DND-41 (cell line): ENCODE measurements at regions not wholly inside any gene's neighbourhood (a gene's known extent, or its start where the extent isn't known, plus 50 kb on each side); places are given as distances from the start of the nearest gene placed in this dataset.
"Not testable (repeated sequence)": the region's sequence is repeated elsewhere in the genome, so short reads cannot be mapped to it uniquely, and the experiment has no call there.

Source experiments
- ATAC-seq: fragments of 200-7000 bp; cut with Tn5 transposase; 3 replicates; pipeline ENCODE4 v1.9.1; 2021; ENCODE audit warnings: low read depth; ENCODE audit not compliant: insufficient read depth
- DNase-seq: peaks from one replicate; pipeline ENCODE4 v3.0.0-alpha.2; 2020
- H2AFZ ChIP-seq: 2 replicates; pipeline ENCODE4 v1.6.0; 2012; ENCODE audit warnings: low read depth, low read length
- H3K27ac ChIP-seq: 2 replicates; pipeline ENCODE4 v1.5.1; 2012; ENCODE audit warnings: low read length, inconsistent platforms
- H3K27me3 ChIP-seq: fragments of 200-600 bp; sonication (generic); 2 replicates; pipeline ENCODE4 v1.6.0; 2012; ENCODE audit warnings: low read length, mild to moderate bottlenecking, inconsistent platforms; ENCODE audit not compliant: insufficient read depth, poor library complexity
- H3K36me3 ChIP-seq: 2 replicates; pipeline ENCODE4 v1.5.1; 2012; ENCODE audit warnings: low read length, inconsistent platforms; ENCODE audit not compliant: insufficient read depth
- H3K4me1 ChIP-seq: 2 replicates; pipeline ENCODE4 v1.5.1; 2012; ENCODE audit warnings: mild to moderate bottlenecking, low read length; ENCODE audit not compliant: insufficient read depth
- H3K4me2 ChIP-seq: 2 replicates; pipeline ENCODE4 v1.6.0; 2012; ENCODE audit warnings: mild to moderate bottlenecking, moderate library complexity, low read length, inconsistent platforms; ENCODE audit not compliant: insufficient read depth
- H3K4me3 ChIP-seq, 2 experiments: fragments of 200-600 bp in 1 of 2; shearing (Covaris generic) in 1 of 2; 2 replicates each; pipeline ENCODE4 v1.5.1; 2012 to 2016; ENCODE audit warnings: inconsistent platforms in 2 of 2, low read length in 2 of 2, mild to moderate bottlenecking in 2 of 2, low read depth in 1 of 2, moderate library complexity in 1 of 2
- H3K79me2 ChIP-seq: 2 replicates; pipeline ENCODE4 v1.6.0; 2012; ENCODE audit warnings: low read length, inconsistent platforms; ENCODE audit not compliant: insufficient read depth
- H3K9ac ChIP-seq: 2 replicates; pipeline ENCODE4 v1.6.0; 2012; ENCODE audit warnings: low read depth, mild to moderate bottlenecking, inconsistent platforms, low read length, moderate library complexity
- H3K9me3 ChIP-seq: 2 replicates; pipeline ENCODE4 v1.5.1; 2012; ENCODE audit warnings: low read length, moderate library complexity, mild to moderate bottlenecking, inconsistent platforms; ENCODE audit not compliant: insufficient read depth, severe bottlenecking
- H4K20me1 ChIP-seq: 2 replicates; pipeline ENCODE4 v1.6.0; 2012; ENCODE audit warnings: low read length; ENCODE audit not compliant: insufficient read depth
- CTCF ChIP-seq: IDR thresholded peaks from 2 replicates; pipeline ENCODE4 v1.5.1; 2012; ENCODE audit warnings: borderline replicate concordance, low read length, moderate library complexity, mild to moderate bottlenecking; ENCODE audit not compliant: poor library complexity, severe bottlenecking; ENCODE audit errors: extremely low read depth
- EZH2 ChIP-seq: IDR thresholded peaks from 3 replicates; pipeline ENCODE4 v1.6.1; 2012; ENCODE audit warnings: borderline replicate concordance, low read depth, mild to moderate bottlenecking, moderate library complexity, low read length, inconsistent platforms; ENCODE audit not compliant: severe bottlenecking

- Histone ChIP-seq H3K36me3 (no peaks in the 10 kb centered on the region), H4K20me1 (no peaks in the 10 kb centered on the region), H3K4me1 (no peaks in the 10 kb centered on the region), H3K27ac (no peak overlapping the region), H3K4me2 (no peak overlapping the region), H3K27me3 (no peaks in the 10 kb centered on the region), H3K9me3 (no peaks in the 10 kb centered on the region), H2AFZ (no peak overlapping the region), H3K79me2 (no peaks in the 10 kb centered on the region), H3K9ac (no peak overlapping the region), H3K4me3 (no peak overlapping the region)
- TF ChIP-seq CTCF, result no peak
- TF ChIP-seq EZH2, result no peak
- no peak for DNase-seq
- no peak for ATAC-seq
These were observed 1418.6 kb downstream of the STIM2 start for GRCh38 chr4:28279249-28279648.

GRCh38 chr4:28286266-28286665, 1425.6 kb downstream of the STIM2 start:
- not testable (repeated sequence) for H3K4me3 ChIP-seq, H2AFZ ChIP-seq, H3K4me1 ChIP-seq, H4K20me1 ChIP-seq, H3K4me2 ChIP-seq, H3K9me3 ChIP-seq, H3K27ac ChIP-seq, H3K36me3 ChIP-seq, ATAC-seq, H3K9ac ChIP-seq, H3K79me2 ChIP-seq, H3K27me3 ChIP-seq, DNase-seq

DNA sequence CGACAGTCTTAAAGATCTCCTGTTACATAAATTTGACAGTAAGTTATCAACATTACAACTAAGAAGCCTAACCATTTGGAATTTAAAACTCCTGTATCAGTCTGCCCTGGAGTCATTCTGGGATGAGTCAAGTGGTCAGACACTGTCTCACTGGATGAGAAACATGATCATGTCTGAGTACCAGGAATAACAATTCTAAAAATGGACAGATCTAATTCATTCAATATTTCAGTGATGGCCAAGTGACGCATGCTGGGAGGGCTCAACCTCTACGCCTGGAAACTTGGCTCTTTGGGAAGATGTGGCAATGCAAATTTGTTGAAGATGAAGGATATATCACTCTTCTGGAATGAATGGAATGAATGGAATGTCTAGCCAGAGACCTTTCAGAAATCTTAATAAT, 1427.2 kb downstream of the STIM2 start:
- Histone ChIP-seq H3K9me3 (no peaks in the 10 kb centered on the region), H2AFZ (no peak overlapping the region), H3K27ac (no peak overlapping the region), H3K79me2 (no peaks in the 10 kb centered on the region), H3K27me3 (no peaks in the 10 kb centered on the region), H3K4me3 (no peak overlapping the region), H3K36me3 (no peaks in the 10 kb centered on the region), H3K4me2 (no peak overlapping the region), H3K4me1 (no peaks in the 10 kb centered on the region), H3K9ac (no peak overlapping the region), H4K20me1 (no peaks in the 10 kb centered on the region)
- ATAC-seq (no peak), DNase-seq (no peak)
- TF ChIP-seq CTCF (no peak), EZH2 (no peak)

GRCh38 chr4:28296239-28296638, 1435.6 kb downstream of the STIM2 start:
- Histone ChIP-seq H3K9ac (no peak overlapping the region), H3K4me2 (no peak overlapping the region), H3K79me2 (no peaks in the 10 kb centered on the region), H3K4me3 (no peak overlapping the region), H3K36me3 (no peaks in the 10 kb centered on the region), H2AFZ (no peak overlapping the region), H3K27me3 (no peaks in the 10 kb centered on the region), H3K9me3 (no peaks in the 10 kb centered on the region), H3K27ac (no peak overlapping the region), H4K20me1 (no peaks in the 10 kb centered on the region), H3K4me1 (no peaks in the 10 kb centered on the region)
- TF ChIP-seq EZH2, result no peak
- no peak for TF ChIP-seq CTCF
- no peak for ATAC-seq
- DNase-seq, result no peak
